GM12878 (cell line): ENCODE measurements at regions not wholly inside any gene's neighbourhood (a gene's known extent, or its start where the extent isn't known, plus 50 kb on each side); places are given as distances from the start of the nearest gene placed in this dataset.

Source experiments
- ATAC-seq: fragments of 200-7000 bp; cut with Tn5 transposase; 3 replicates; pipeline ENCODE4 v1.9.1; 2020; ENCODE audit warnings: mild to moderate bottlenecking, moderate library complexity
- BruUV-seq: library from RNA; stranded (reverse); fragments of 400-500 nt; replicated peaks from 2 replicates; lab custom pipeline; 2021; lab: Mats Ljungman, UMichigan
- CTCF ChIA-PET: fragments of 300-600 bp; sonication (Branson Sonifier 250); formaldehyde crosslinking; extraction: SDS; loops from one replicate; lab custom pipeline; 2021; ENCODE audit warnings: inconsistent platforms; lab: Yijun Ruan, JAX
- POLR2A ChIA-PET: fragments of 350-600 bp; formaldehyde crosslinking; extraction: SDS; loops from one replicate; lab custom pipeline; 2021; ENCODE audit warnings: inconsistent platforms; lab: Charles Lee
- RAD21 ChIA-PET: fragments of 300-600 bp; sonication (Branson Sonifier 250); formaldehyde crosslinking; loops from one replicate; lab custom pipeline; 2023; ENCODE audit warnings: antibody characterized with exemption; ENCODE audit not compliant: unreplicated experiment; lab: Charles Lee
- SMC1A ChIA-PET: fragments of 300-600 bp; sonication (Branson Sonifier 250); formaldehyde crosslinking; loops from one replicate; lab custom pipeline; 2023; ENCODE audit not compliant: unreplicated experiment, uncharacterized antibody; lab: Charles Lee
- DNase-seq: peaks from one replicate; pipeline ENCODE4 v3.0.0-alpha.2; 2011; ENCODE audit warnings: low read depth, low spot score
- FAIRE-seq: peaks from 3 replicates; lab custom pipeline; 2011; peaks lifted over from hg19 to GRCh38; lab: Jason Lieb, UNC
- H2AFZ ChIP-seq: 2 replicates; pipeline ENCODE4 v1.6.0; 2011; ENCODE audit warnings: low read depth, low read length, control low read depth; ENCODE audit not compliant: control insufficient read depth
- H3K27ac ChIP-seq: 2 replicates; pipeline ENCODE4 v1.5.1; 2011; ENCODE audit warnings: control low read depth; ENCODE audit not compliant: control insufficient read depth, insufficient read depth
- H3K27me3 ChIP-seq, 2 experiments: replicated peaks in 1 of 2; 2 replicates each; pipeline versions ENCODE4 v1.6.0 to v1.6.1; 2011; ENCODE audit warnings: low read length in 1 of 2; ENCODE audit not compliant: control insufficient read depth in 2 of 2, insufficient read depth in 2 of 2
- H3K36me3 ChIP-seq, 2 experiments: 2 replicates each; pipeline ENCODE4 v1.5.1; 2011; ENCODE audit warnings: low read length in 1 of 2; ENCODE audit not compliant: control insufficient read depth in 2 of 2, insufficient read depth in 2 of 2
- H3K4me1 ChIP-seq: 2 replicates; pipeline ENCODE4 v1.6.1; 2011; ENCODE audit warnings: mild to moderate bottlenecking, low read length, moderate library complexity, mixed read lengths; ENCODE audit not compliant: control insufficient read depth, insufficient read depth
- H3K4me2 ChIP-seq: 2 replicates; pipeline ENCODE4 v1.6.0; 2011; ENCODE audit warnings: control low read depth; ENCODE audit not compliant: control insufficient read depth, insufficient read depth
- H3K4me3 ChIP-seq: fragments of 200-600 bp; sonication (generic); 2 replicates; pipeline ENCODE4 v1.5.1; 2016
- H3K79me2 ChIP-seq: 2 replicates; pipeline ENCODE4 v1.6.0; 2011; ENCODE audit warnings: low read length; ENCODE audit not compliant: control insufficient read depth, insufficient read depth
- H3K9ac ChIP-seq: 2 replicates; pipeline ENCODE4 v1.8.0; 2011; ENCODE audit warnings: low read length, control low read depth, mixed read lengths; ENCODE audit not compliant: control insufficient read depth, insufficient read depth
- H3K9me3 ChIP-seq: replicated peaks from 3 replicates; pipeline ENCODE4 v1.5.1; 2011; ENCODE audit warnings: mild to moderate bottlenecking, low read length; ENCODE audit not compliant: control insufficient read depth, insufficient read depth
- H4K20me1 ChIP-seq: 2 replicates; pipeline ENCODE4 v1.6.0; 2011; ENCODE audit not compliant: control insufficient read depth, insufficient read depth
- BCL11A ChIP-seq: IDR thresholded peaks from 2 replicates; pipeline ENCODE4 v1.6.1; 2011; ENCODE audit warnings: low read depth, low read length
- EZH2 ChIP-seq: IDR thresholded peaks from 2 replicates; pipeline ENCODE4 v1.6.1; 2012; ENCODE audit warnings: low read depth, mild to moderate bottlenecking, control low read depth, inconsistent platforms, low read length, borderline replicate concordance; ENCODE audit not compliant: control insufficient read depth
- HCFC1 ChIP-seq: fragments of 150-350 bp; IDR thresholded peaks from 2 replicates; pipeline ENCODE4 v1.6.1; 2014; ENCODE audit warnings: low read length
- KAT2A ChIP-seq: conservative IDR thresholded peaks from 2 replicates; pipeline ENCODE4 v1.6.1; 2011; ENCODE audit warnings: low read depth, low read length; ENCODE audit not compliant: control insufficient read depth
- PAX5 ChIP-seq: IDR thresholded peaks from 2 replicates; pipeline ENCODE4 v1.6.1; 2011; ENCODE audit warnings: low read depth, low read length, borderline replicate concordance
- RCOR1 ChIP-seq: conservative IDR thresholded peaks from 2 replicates; pipeline ENCODE4 v1.6.1; 2012; ENCODE audit warnings: low read depth, low read length, improper control_type of control experiment
- RELA ChIP-seq: fragments of 450-650 bp; IDR thresholded peaks from 2 replicates; pipeline ENCODE4 v1.8.0; 2014; ENCODE audit warnings: borderline replicate concordance; ENCODE audit not compliant: partially characterized antibody
- TCF3 ChIP-seq: IDR thresholded peaks from 2 replicates; pipeline ENCODE4 v1.6.1; 2012; ENCODE audit warnings: low read depth, mild to moderate bottlenecking, low read length, borderline replicate concordance; ENCODE audit not compliant: insufficient read depth
- WGBS: methylation state at CpG from one replicate; pipeline ENCODE4 v1.1.6; 2016; ENCODE audit warnings: low lambda C conversion rate; ENCODE audit not compliant: insufficient replicate concordance, insufficient coverage; ENCODE audit errors: missing lambda C conversion rate; 5-methylcytosine and 5-hydroxymethylcytosine counted together
- in situ Hi-C: fragments of 300-500 bp; cut with MboI; formaldehyde crosslinking; loops from 9 replicates; pipeline ENCODE4 v1.14.3; 2018; ENCODE audit warnings: mixed read lengths
- intact Hi-C: fragments of 100-400 bp; cut with micrococcal nuclease; formaldehyde crosslinking; loops from one replicate; pipeline ENCODE4 v1.14.2; 2022; ENCODE audit not compliant: unreplicated experiment
- TF ChIP-seq, protein P1 (sequence below): IDR thresholded peaks from 2 replicates; pipeline ENCODE4 v1.6.1; 2012; ENCODE audit warnings: improper control_type of control experiment, low read depth, low read length; ENCODE audit not compliant: insufficient replicate concordance
- TF ChIP-seq, protein P2 (sequence below): fragments of 450-650 bp; IDR thresholded peaks from 2 replicates; pipeline ENCODE4 v1.6.1; 2017; ENCODE audit warnings: mild to moderate bottlenecking
- TF ChIP-seq, protein P3 (sequence below): IDR thresholded peaks from 2 replicates; pipeline ENCODE4 v1.6.1; 2011; ENCODE audit warnings: mild to moderate bottlenecking, low read depth, low read length, moderate library complexity; ENCODE audit not compliant: insufficient replicate concordance

DNA sequence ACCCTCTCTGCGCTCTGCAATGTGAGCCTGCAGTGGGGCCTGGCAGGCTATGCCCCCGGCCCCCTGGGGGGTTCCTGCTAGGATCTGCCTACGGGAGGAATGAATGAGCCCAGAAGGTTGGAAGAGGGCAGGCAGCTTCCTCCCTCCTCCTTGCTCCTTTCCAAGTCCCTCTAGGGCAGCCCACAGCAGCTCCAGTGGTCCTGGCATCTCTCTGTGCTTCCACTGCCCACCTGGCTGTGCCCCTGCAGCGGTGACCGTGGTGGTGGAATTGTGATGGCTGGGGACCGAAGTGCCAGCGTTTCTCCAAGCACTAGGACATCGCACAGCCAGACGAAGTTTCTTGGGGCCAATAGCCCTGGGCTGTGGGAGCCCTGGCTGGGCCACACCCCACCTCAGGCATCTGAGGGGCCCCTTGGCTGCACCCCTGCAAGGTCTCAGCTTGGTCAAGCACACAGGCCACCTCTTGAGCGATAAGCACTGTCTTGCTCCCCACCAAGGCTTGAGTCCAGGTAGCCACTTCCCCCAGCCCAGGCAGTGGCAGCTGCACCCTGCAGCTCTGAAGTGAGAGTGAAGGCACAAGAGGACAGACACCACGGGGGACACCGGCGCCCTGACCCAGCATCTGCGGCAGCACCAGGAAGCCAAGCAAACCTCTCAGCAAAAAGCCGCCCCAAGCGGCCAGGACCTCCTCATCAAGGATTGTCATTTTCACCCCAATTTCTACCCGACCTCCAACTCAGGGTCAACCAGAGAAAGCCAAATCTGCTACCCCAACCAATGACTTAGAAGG is 346.3 kb downstream of the CTTN start (continued):
- TF ChIP-seq, protein P1, sequence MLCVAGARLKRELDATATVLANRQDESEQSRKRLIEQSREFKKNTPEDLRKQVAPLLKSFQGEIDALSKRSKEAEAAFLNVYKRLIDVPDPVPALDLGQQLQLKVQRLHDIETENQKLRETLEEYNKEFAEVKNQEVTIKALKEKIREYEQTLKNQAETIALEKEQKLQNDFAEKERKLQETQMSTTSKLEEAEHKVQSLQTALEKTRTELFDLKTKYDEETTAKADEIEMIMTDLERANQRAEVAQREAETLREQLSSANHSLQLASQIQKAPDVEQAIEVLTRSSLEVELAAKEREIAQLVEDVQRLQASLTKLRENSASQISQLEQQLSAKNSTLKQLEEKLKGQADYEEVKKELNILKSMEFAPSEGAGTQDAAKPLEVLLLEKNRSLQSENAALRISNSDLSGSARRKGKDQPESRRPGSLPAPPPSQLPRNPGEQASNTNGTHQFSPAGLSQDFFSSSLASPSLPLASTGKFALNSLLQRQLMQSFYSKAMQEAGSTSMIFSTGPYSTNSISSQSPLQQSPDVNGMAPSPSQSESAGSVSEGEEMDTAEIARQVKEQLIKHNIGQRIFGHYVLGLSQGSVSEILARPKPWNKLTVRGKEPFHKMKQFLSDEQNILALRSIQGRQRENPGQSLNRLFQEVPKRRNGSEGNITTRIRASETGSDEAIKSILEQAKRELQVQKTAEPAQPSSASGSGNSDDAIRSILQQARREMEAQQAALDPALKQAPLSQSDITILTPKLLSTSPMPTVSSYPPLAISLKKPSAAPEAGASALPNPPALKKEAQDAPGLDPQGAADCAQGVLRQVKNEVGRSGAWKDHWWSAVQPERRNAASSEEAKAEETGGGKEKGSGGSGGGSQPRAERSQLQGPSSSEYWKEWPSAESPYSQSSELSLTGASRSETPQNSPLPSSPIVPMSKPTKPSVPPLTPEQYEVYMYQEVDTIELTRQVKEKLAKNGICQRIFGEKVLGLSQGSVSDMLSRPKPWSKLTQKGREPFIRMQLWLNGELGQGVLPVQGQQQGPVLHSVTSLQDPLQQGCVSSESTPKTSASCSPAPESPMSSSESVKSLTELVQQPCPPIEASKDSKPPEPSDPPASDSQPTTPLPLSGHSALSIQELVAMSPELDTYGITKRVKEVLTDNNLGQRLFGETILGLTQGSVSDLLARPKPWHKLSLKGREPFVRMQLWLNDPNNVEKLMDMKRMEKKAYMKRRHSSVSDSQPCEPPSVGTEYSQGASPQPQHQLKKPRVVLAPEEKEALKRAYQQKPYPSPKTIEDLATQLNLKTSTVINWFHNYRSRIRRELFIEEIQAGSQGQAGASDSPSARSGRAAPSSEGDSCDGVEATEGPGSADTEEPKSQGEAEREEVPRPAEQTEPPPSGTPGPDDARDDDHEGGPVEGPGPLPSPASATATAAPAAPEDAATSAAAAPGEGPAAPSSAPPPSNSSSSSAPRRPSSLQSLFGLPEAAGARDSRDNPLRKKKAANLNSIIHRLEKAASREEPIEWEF, result no peak
- TF ChIP-seq TCF3 (no peak), RELA (no peak)
- TF ChIP-seq, all 136 proteins: peak for 0

DNA sequence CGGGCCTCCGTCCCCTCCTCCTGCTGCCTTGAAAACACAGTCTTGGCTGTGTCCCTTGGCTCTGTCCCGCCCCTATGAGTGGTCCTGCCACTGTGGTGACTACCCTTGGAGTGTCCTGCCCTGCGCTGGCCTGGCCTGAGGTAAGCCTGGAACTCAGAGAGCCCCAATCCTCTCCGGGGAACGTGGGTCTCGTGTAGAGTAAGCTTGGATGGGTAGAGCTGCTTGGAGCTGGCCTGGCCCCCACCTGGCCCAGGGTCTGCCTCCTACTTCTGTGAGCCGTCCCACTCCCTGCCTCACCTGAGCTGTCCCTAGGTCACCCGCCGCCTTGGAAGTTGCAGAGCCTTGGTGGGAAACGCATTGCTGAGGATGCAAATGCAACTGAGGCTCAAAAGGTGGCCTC is 347.1 kb downstream of the CTTN start:
- H3K27ac ChIP-seq, result no peak overlapping the region
- intact Hi-C loops (no loop called here), in situ Hi-C loops (no loop called here)
- ChIA-PET SMC1A (no interaction called here), RAD21 (no interaction called here), CTCF (no interaction called here), POLR2A (no interaction called here)
- 0 out of 4 replicates have a peak, but pooled peaks cover 0 to 2% of the 10 kb centered on the region in 2 experiments for H3K27me3 ChIP-seq
- 16% methylated on average over 11 of the region's 11 CpGs for WGBS
- no peak overlapping the region for H3K4me2 ChIP-seq
- no peak overlapping the region for H3K9ac ChIP-seq
- no peak for DNase-seq
- no peak overlapping the region for H2AFZ ChIP-seq
- ATAC-seq, result no peak
- FAIRE-seq, result no peak
- H4K20me1 ChIP-seq, result no peaks in the 10 kb centered on the region
- H3K36me3 ChIP-seq, result no peaks in the 10 kb centered on the region
- H3K9me3 ChIP-seq, result peaks cover under 1% of the 10 kb centered on the region; the same call in 2 of the 3 replicates
- BruUV-seq, result no TSS peak
- H3K79me2 ChIP-seq, result no peaks in the 10 kb centered on the region
- H3K4me3 ChIP-seq, result no peak overlapping the region
- no peaks in the 10 kb centered on the region for H3K4me1 ChIP-seq
- no peak for TF ChIP-seq KAT2A
- TF ChIP-seq BCL11A, result no peak
- TF ChIP-seq RCOR1, result no peak
- no peak for TF ChIP-seq PAX5
- no peak for TF ChIP-seq HCFC1
- TF ChIP-seq, protein P2, sequence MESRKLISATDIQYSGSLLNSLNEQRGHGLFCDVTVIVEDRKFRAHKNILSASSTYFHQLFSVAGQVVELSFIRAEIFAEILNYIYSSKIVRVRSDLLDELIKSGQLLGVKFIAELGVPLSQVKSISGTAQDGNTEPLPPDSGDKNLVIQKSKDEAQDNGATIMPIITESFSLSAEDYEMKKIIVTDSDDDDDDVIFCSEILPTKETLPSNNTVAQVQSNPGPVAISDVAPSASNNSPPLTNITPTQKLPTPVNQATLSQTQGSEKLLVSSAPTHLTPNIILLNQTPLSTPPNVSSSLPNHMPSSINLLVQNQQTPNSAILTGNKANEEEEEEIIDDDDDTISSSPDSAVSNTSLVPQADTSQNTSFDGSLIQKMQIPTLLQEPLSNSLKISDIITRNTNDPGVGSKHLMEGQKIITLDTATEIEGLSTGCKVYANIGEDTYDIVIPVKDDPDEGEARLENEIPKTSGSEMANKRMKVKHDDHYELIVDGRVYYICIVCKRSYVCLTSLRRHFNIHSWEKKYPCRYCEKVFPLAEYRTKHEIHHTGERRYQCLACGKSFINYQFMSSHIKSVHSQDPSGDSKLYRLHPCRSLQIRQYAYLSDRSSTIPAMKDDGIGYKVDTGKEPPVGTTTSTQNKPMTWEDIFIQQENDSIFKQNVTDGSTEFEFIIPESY, result no peak
- TF ChIP-seq EZH2, result no peak
- TF ChIP-seq, protein P3, sequence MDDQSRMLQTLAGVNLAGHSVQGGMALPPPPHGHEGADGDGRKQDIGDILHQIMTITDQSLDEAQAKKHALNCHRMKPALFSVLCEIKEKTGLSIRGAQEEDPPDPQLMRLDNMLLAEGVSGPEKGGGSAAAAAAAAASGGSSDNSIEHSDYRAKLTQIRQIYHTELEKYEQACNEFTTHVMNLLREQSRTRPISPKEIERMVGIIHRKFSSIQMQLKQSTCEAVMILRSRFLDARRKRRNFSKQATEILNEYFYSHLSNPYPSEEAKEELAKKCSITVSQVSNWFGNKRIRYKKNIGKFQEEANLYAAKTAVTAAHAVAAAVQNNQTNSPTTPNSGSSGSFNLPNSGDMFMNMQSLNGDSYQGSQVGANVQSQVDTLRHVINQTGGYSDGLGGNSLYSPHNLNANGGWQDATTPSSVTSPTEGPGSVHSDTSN, result no peak
